ENCODE measurements at regions not wholly inside any gene's neighbourhood (a gene's known extent, or its start where the extent isn't known, plus 50 kb on each side); places are given as distances from the start of the nearest gene placed in this dataset.

DNA sequence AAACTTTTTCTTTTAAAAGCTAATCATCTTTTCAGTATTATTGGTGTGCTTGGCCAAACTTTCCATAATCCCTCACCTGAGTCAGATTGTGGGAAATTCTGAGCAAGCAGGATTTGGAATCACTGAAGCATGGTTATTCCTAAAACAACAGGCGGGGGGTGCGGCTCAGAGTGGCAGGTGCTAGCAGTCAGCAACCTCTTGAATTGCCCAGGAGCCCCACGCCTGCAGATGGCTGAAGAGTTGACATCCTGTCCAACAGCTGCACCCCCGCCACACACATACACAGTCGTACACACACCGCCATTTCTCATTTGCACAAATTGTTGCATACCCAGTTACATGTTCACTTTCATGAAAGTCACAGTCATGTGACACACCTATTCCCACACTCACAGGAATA, 96.6 kb downstream of the LHX2 start:
- intact Hi-C loops (cut with DNase I; ENCODE audit: low total_unique reads) = no loop called here

GRCh38 chr9:124110307-124110915, 98.8 kb downstream of the LHX2 start:
- Histone ChIP-seq H3K4me3 (no peak overlapping the region), H3K9me3 (no peaks in the 10 kb centered on the region), H3K27me3 (no peaks in the 10 kb centered on the region), H3K4me1 (no peaks in the 10 kb centered on the region), H3K27ac (no peak overlapping the region), H3K36me3 (ENCODE audit: low read depth, missing control alignments) (no peaks in the 10 kb centered on the region)
- intact Hi-C loops (cut with DNase I; ENCODE audit: low total_unique reads) = loop anchor here (10.0 kb wide), 1 partner anchor 134 kb away; no protein-coding TSS in a partner anchor
- peak; percentile 83 for DNase-seq
- 31 to 35% methylated on average over 16 of the region's 16 CpGs for WGBS, 2 donors
- TF ChIP-seq CTCF (IDR thresholded peaks at IDR 0.05) (no peak), POLR2A (IDR thresholded peaks at IDR 0.05) (no peak)

More for the DNA sequence above, 96.6 kb downstream of the LHX2 start:
- H3K4me3 ChIP-seq = no peak overlapping the region
- H3K27ac ChIP-seq = no peak overlapping the region
- no peaks in the 10 kb centered on the region for H3K9me3 ChIP-seq
- TF ChIP-seq CTCF (IDR thresholded peaks at IDR 0.05) (no peak), POLR2A (IDR thresholded peaks at IDR 0.05) (no peak)
- no peaks in the 10 kb centered on the region for H3K27me3 ChIP-seq
- DNase-seq = no peak
- H3K4me1 ChIP-seq = no peaks in the 10 kb centered on the region
- WGBS, 2 donors = 84 to 85% methylated on average over 5 to 6 of the region's 6 CpGs
- no peaks in the 10 kb centered on the region for H3K36me3 ChIP-seq (ENCODE audit: low read depth, missing control alignments)

DNA sequence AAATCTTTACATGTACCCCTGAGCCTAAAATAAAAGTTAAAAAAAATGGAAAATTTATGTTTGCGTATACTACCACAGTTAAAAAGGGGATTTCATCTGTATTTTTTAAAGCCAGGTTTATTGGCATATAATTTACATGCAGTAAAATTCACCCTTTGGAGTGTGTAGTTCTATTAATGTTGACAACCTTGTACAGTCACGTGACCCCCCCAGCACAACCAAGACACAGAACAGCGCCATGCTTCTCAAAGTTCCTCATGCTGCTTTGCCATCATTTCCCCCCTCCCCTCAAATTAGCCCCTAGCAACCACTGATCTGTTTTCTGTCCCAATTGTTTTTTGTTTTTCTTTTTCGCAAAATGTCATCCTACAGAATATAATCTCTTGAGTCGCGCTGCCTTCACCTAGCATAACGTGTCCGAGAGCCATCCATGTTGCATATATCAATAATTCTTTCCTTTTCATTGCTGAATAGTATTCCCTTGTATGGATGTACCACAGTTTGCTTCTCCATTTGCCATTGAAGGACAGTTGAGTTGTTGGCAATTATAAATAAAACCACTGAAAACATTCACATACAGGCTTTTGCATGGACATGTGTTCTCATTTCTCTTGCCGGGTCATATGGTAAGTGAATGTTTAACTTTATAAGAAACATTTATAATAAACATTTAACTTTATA, 105.3 kb downstream of the LHX2 start:
- Histone ChIP-seq H3K9me3 (no peaks in the 10 kb centered on the region), H3K36me3 (ENCODE audit: low read depth, missing control alignments) (no peaks in the 10 kb centered on the region), H3K4me1 (no peaks in the 10 kb centered on the region), H3K27me3 (no peaks in the 10 kb centered on the region), H3K27ac (no peak overlapping the region), H3K4me3 (no peak overlapping the region)
- intact Hi-C loops (cut with DNase I; ENCODE audit: low total_unique reads) = loop anchor here (10.0 kb wide), 1 partner anchor 128 kb away; no protein-coding TSS in a partner anchor
- TF ChIP-seq POLR2A (IDR thresholded peaks at IDR 0.05) (no peak), CTCF (IDR thresholded peaks at IDR 0.05) (no peak)
- 85 to 87% methylated on average over 9 of the region's 9 CpGs for WGBS, 2 donors
- DNase-seq = no peak

DNA sequence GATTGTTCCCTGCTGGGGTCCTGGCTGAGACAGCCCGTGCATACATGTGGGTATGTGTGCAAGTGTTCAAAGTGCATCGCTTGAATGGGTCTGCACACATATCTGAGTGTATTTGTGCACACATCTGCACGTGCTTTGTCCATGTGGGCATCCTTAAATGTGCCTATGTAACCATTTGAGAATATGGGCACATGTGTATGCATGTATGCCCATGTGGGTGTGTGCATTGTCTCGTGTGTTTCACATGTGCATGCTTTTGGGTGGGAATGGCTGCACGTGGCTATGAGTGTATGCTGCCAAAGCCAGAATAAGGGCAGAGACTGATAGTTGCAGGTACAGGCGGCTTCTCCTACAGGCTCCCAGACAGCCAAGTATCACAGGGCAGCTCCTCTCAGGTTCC, 107.3 kb downstream of the LHX2 start:
- WGBS, 2 donors = 73 to 77% methylated on average over 4 to 6 of the region's 6 CpGs
- no peaks in the 10 kb centered on the region for H3K36me3 ChIP-seq (ENCODE audit: low read depth, missing control alignments)
- intact Hi-C loops (cut with DNase I; ENCODE audit: low total_unique reads) = loop anchor here (10.0 kb wide), 1 partner anchor 126 kb away; no protein-coding TSS in a partner anchor
- H3K4me3 ChIP-seq = no peak overlapping the region
- TF ChIP-seq CTCF (IDR thresholded peaks at IDR 0.05) (no peak), POLR2A (IDR thresholded peaks at IDR 0.05) (no peak)
- no peaks in the 10 kb centered on the region for H3K4me1 ChIP-seq
- H3K27ac ChIP-seq = no peak overlapping the region
- no peaks in the 10 kb centered on the region for H3K27me3 ChIP-seq
- DNase-seq = no peak
- H3K9me3 ChIP-seq = no peaks in the 10 kb centered on the region
